Immature natural killer cell (primary cell): ENCODE measurements at regions not wholly inside any gene's neighbourhood (a gene's known extent, or its start where the extent isn't known, plus 50 kb on each side); places are given as distances from the start of the nearest gene placed in this dataset.

Source experiments
- DNase-seq, 3 donors: peaks; one replicate each; pipeline ENCODE4 v3.0.0; 2022; ENCODE audit warnings: mixed read lengths in 1 of 3
- H3K27ac Mint-ChIP-seq, 6 donors: one replicate each; pipeline ENCODE4 v1.8.0; 2020; ENCODE audit warnings: mixed read lengths in 6 of 6, mild to moderate bottlenecking in 5 of 6, inconsistent platforms in 4 of 6, moderate library complexity in 3 of 6
- H3K27me3 Mint-ChIP-seq, 3 donors: one replicate each; pipeline ENCODE4 v1.8.0; 2020 to 2021; ENCODE audit warnings: low read depth in 3 of 3, mild to moderate bottlenecking in 3 of 3, mixed read lengths in 3 of 3, moderate library complexity in 3 of 3, inconsistent platforms in 1 of 3
- H3K36me3 Mint-ChIP-seq, 3 donors: one replicate each; pipeline ENCODE4 v1.8.0; 2020; ENCODE audit warnings: mixed read lengths in 3 of 3, inconsistent platforms in 2 of 3, mild to moderate bottlenecking in 2 of 3
- H3K4me1 Mint-ChIP-seq, 2 donors: one replicate each; pipeline ENCODE4 v1.8.0; 2020; ENCODE audit warnings: inconsistent platforms in 2 of 2, mild to moderate bottlenecking in 2 of 2, mixed read lengths in 2 of 2, moderate library complexity in 1 of 2
- H3K4me3 Mint-ChIP-seq, 5 donors: one replicate each; pipeline ENCODE4 v1.8.0; 2020; ENCODE audit warnings: mild to moderate bottlenecking in 5 of 5, mixed read lengths in 5 of 5, inconsistent platforms in 3 of 5, moderate library complexity in 3 of 5
- H3K9me3 Mint-ChIP-seq, 6 donors: one replicate each; pipeline ENCODE4 v1.8.0; 2020; ENCODE audit warnings: mild to moderate bottlenecking in 6 of 6, mixed read lengths in 6 of 6, inconsistent platforms in 4 of 6, moderate library complexity in 3 of 6

- no peak for DNase-seq
- H3K4me3 Mint-ChIP-seq, result no peak overlapping the region
- peaks cover 0 to 3% (median 0%) of the 10 kb centered on the region in 6 donors for H3K9me3 Mint-ChIP-seq
- no peaks in the 10 kb centered on the region for H3K36me3 Mint-ChIP-seq
- peaks cover 3 to 4% (median 3%) of the 10 kb centered on the region in 3 donors for H3K27me3 Mint-ChIP-seq
- H3K4me1 Mint-ChIP-seq, result no peaks in the 10 kb centered on the region
- H3K27ac Mint-ChIP-seq, result no peak overlapping the region
These were observed 328.3 kb downstream of the AACS start for GRCh38 chr12:125393569-125393968.

GRCh38 chr12:125395583-125396215 lies 330.5 kb downstream of the AACS start:
- Mint-ChIP-seq H3K4me3 (no peak overlapping the region), H3K27ac (no peak overlapping the region), H3K4me1 (no peaks in the 10 kb centered on the region), H3K27me3 (peaks cover 2 to 3% (median 2%) of the 10 kb centered on the region in 3 donors), H3K36me3 (no peaks in the 10 kb centered on the region), H3K9me3 (peaks cover 0 to 3% (median 0%) of the 10 kb centered on the region in 6 donors)
- DNase-seq, result no peak

GRCh38 chr12:125399489-125399888 lies 334.3 kb downstream of the AACS start:
- DNase-seq, result no peak

GRCh38 chr12:125402874-125403789 lies 337.9 kb downstream of the AACS start:
- Mint-ChIP-seq H3K4me3 (no peak overlapping the region), H3K27me3 (peaks cover 0 to 3% (median 2%) of the 10 kb centered on the region in 3 donors), H3K36me3 (no peaks in the 10 kb centered on the region), H3K4me1 (no peaks in the 10 kb centered on the region), H3K27ac (no peak overlapping the region), H3K9me3 (peaks cover 0 to 1% (median 0%) of the 10 kb centered on the region in 6 donors)
- DNase-seq, result peak in 1 of 3 donors; percentile 1

More at GRCh38 chr12:125399489-125399888, 334.3 kb downstream of the AACS start:
- H3K27me3 Mint-ChIP-seq, result peaks cover 0 to 5% (median 2%) of the 10 kb centered on the region in 3 donors
- H3K27ac Mint-ChIP-seq, result peak overlapping the region in 1 of 6 donors; percentile 78
- H3K36me3 Mint-ChIP-seq, result no peaks in the 10 kb centered on the region
- H3K4me3 Mint-ChIP-seq, result no peak overlapping the region
- H3K4me1 Mint-ChIP-seq, result no peaks in the 10 kb centered on the region
- H3K9me3 Mint-ChIP-seq, result peaks cover 0 to 3% (median 0%) of the 10 kb centered on the region in 6 donors

GRCh38 chr12:125403843-125404242 lies 338.6 kb downstream of the AACS start:
- peaks cover 0 to 1% (median 0%) of the 10 kb centered on the region in 6 donors for H3K9me3 Mint-ChIP-seq
- peaks cover 0 to 3% (median 2%) of the 10 kb centered on the region in 3 donors for H3K27me3 Mint-ChIP-seq
- no peak for DNase-seq

GRCh38 chr12:125406131-125406530 lies 340.9 kb downstream of the AACS start:
- DNase-seq, result no peak
- no peak overlapping the region for H3K27ac Mint-ChIP-seq
- H3K4me3 Mint-ChIP-seq, result no peak overlapping the region
- peaks cover 0 to 1% (median 0%) of the 10 kb centered on the region in 6 donors for H3K9me3 Mint-ChIP-seq
- peaks cover 0 to 3% (median 0%) of the 10 kb centered on the region in 3 donors for H3K27me3 Mint-ChIP-seq
- H3K4me1 Mint-ChIP-seq, result no peaks in the 10 kb centered on the region
- H3K36me3 Mint-ChIP-seq, result no peaks in the 10 kb centered on the region

More at GRCh38 chr12:125403843-125404242, 338.6 kb downstream of the AACS start:
- Mint-ChIP-seq H3K27ac (no peak overlapping the region), H3K4me1 (no peaks in the 10 kb centered on the region), H3K36me3 (no peaks in the 10 kb centered on the region), H3K4me3 (no peak overlapping the region)

- H3K9me3 Mint-ChIP-seq, result peaks cover 0 to 1% (median 0%) of the 10 kb centered on the region in 6 donors
- no peak overlapping the region for H3K27ac Mint-ChIP-seq
- no peaks in the 10 kb centered on the region for H3K4me1 Mint-ChIP-seq
These were observed 343.5 kb downstream of the AACS start for GRCh38 chr12:125408718-125409117.

GRCh38 chr12:125412506-125412905 lies 347.3 kb downstream of the AACS start:
- Mint-ChIP-seq H3K27ac (no peak overlapping the region), H3K4me1 (no peaks in the 10 kb centered on the region), H3K36me3 (no peaks in the 10 kb centered on the region), H3K4me3 (no peak overlapping the region), H3K9me3 (peaks cover 0 to 1% (median 0%) of the 10 kb centered on the region in 6 donors), H3K27me3 (no peaks in the 10 kb centered on the region)
- no peak for DNase-seq

More at GRCh38 chr12:125408718-125409117, 343.5 kb downstream of the AACS start:
- Mint-ChIP-seq H3K36me3 (no peaks in the 10 kb centered on the region), H3K4me3 (no peak overlapping the region), H3K27me3 (no peaks in the 10 kb centered on the region)
- no peak for DNase-seq

- Mint-ChIP-seq H3K27me3 (peaks cover 0 to 15% (median 2%) of the 10 kb centered on the region in 3 donors), H3K27ac (no peak overlapping the region), H3K36me3 (no peaks in the 10 kb centered on the region), H3K4me3 (no peak overlapping the region), H3K4me1 (no peaks in the 10 kb centered on the region), H3K9me3 (peaks cover 0 to 18% (median 5%) of the 10 kb centered on the region in 6 donors)
- no peak for DNase-seq
These were observed 352.2 kb downstream of the AACS start for GRCh38 chr12:125417446-125417845.

GRCh38 chr12:125418902-125419564 lies 353.8 kb downstream of the AACS start:
- Mint-ChIP-seq H3K9me3 (peaks cover 0 to 18% (median 5%) of the 10 kb centered on the region in 6 donors), H3K4me3 (no peak overlapping the region), H3K27me3 (peaks cover 1 to 15% (median 2%) of the 10 kb centered on the region in 3 donors), H3K27ac (no peak overlapping the region), H3K4me1 (no peaks in the 10 kb centered on the region), H3K36me3 (no peaks in the 10 kb centered on the region)
- no peak for DNase-seq

- no peaks in the 10 kb centered on the region for H3K36me3 Mint-ChIP-seq
- peaks cover 0 to 8% (median 4%) of the 10 kb centered on the region in 6 donors for H3K9me3 Mint-ChIP-seq
- H3K4me3 Mint-ChIP-seq, result no peak overlapping the region
- H3K27me3 Mint-ChIP-seq, result peaks cover 2 to 8% (median 4%) of the 10 kb centered on the region in 3 donors
- no peak for DNase-seq
- H3K27ac Mint-ChIP-seq, result no peak overlapping the region
- no peaks in the 10 kb centered on the region for H3K4me1 Mint-ChIP-seq
These were observed 359.7 kb downstream of the AACS start for GRCh38 chr12:125424909-125425308.

GRCh38 chr12:125431516-125431915 lies 366.3 kb downstream of the AACS start:
- Mint-ChIP-seq H3K27me3 (peaks cover 0 to 4% (median 2%) of the 10 kb centered on the region in 3 donors), H3K4me3 (no peak overlapping the region), H3K4me1 (no peaks in the 10 kb centered on the region), H3K36me3 (no peaks in the 10 kb centered on the region), H3K9me3 (peaks cover 0 to 1% (median 0%) of the 10 kb centered on the region in 6 donors), H3K27ac (no peak overlapping the region)
- DNase-seq, result no peak

GRCh38 chr12:125434131-125434530 lies 368.9 kb downstream of the AACS start:
- Mint-ChIP-seq H3K27me3 (peaks cover 0 to 2% (median 2%) of the 10 kb centered on the region in 3 donors), H3K36me3 (no peaks in the 10 kb centered on the region), H3K4me1 (no peaks in the 10 kb centered on the region), H3K4me3 (no peak overlapping the region), H3K9me3 (peaks cover 0 to 1% (median 0%) of the 10 kb centered on the region in 6 donors), H3K27ac (no peak overlapping the region)
- no peak for DNase-seq
